Peyer's patch (tissue), 4 donors: ENCODE measurements at regions not wholly inside any gene's neighbourhood (a gene's known extent, or its start where the extent isn't known, plus 50 kb on each side); places are given as distances from the start of the nearest gene placed in this dataset.

Experiments
- CTCF ChIP-seq, 6 experiments: fragments of 450-650 bp in 4 of 6; fragments of 200-600 bp in 2 of 6; sonication (generic) in 1 of 6; IDR thresholded peaks; one replicate each; pipeline ENCODE4 v1.5.1; 2017 to 2019; ENCODE audit warnings: antibody characterized with exemption in 6 of 6, mild to moderate bottlenecking in 3 of 6, moderate library complexity in 1 of 6
- POLR2A ChIP-seq, 2 donors: fragments of 450-650 bp; IDR thresholded peaks; one replicate each; pipeline ENCODE4 v1.5.1; 2017; ENCODE audit warnings: antibody characterized with exemption in 2 of 2, mild to moderate bottlenecking in 2 of 2, moderate library complexity in 2 of 2

DNA sequence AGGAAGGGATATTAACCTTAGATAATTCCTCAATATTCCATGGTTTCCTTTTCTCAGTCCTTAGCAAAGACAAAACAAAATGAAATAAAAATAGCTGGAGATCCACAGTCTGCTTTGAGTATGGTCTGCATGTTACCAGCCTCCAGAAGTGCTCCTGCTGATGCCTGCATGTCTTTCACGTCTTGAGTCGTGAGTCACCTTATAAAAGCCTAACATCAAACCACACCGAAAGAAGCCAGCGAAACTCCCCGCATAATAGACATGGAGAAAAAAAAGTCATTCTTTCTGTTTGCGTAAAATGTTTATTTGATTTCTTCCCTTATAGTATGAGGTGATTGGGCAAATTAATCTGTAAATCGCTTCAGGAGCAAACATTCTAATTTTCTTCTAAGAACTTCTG lies 380.5 kb downstream of the SLCO4C1 start:
- TF ChIP-seq CTCF (IDR thresholded peaks at IDR 0.05) (no peak), POLR2A (IDR thresholded peaks at IDR 0.05) (no peak)
